Parathyroid adenoma (tissue), 2 donors: ENCODE measurements at regions not wholly inside any gene's neighbourhood (a gene's known extent, or its start where the extent isn't known, plus 50 kb on each side); places are given as distances from the start of the nearest gene placed in this dataset.
A peak's percentile ranks its signal among the peaks of the same experiment; 100 is the strongest.

ENCODE experiments used
- H2AFZ ChIP-seq: fragments of 300-600 bp; sonication (generic); one replicate; pipeline ENCODE4 v1.7.0; 2017; ENCODE audit warnings: antibody characterized with exemption, mild to moderate bottlenecking
- H3K27ac ChIP-seq: fragments of 300-600 bp; sonication (generic); one replicate; pipeline ENCODE4 v1.7.0; 2017
- H3K27me3 ChIP-seq: fragments of 300-600 bp; sonication (generic); one replicate; pipeline ENCODE4 v1.7.0; 2017; ENCODE audit warnings: low read length; ENCODE audit not compliant: control insufficient read depth, insufficient read depth
- H3K36me3 ChIP-seq: fragments of 300-600 bp; sonication (generic); one replicate; pipeline ENCODE4 v1.7.0; 2017; ENCODE audit warnings: low read length; ENCODE audit not compliant: control insufficient read depth, insufficient read depth
- H3K4me1 ChIP-seq: fragments of 300-600 bp; sonication (generic); one replicate; pipeline ENCODE4 v1.7.0; 2017; ENCODE audit warnings: control low read depth
- H3K4me2 ChIP-seq: fragments of 300-600 bp; sonication (generic); one replicate; pipeline ENCODE4 v1.7.0; 2017; ENCODE audit warnings: low read length
- H3K4me3 ChIP-seq: fragments of 300-600 bp; sonication (generic); one replicate; pipeline ENCODE4 v1.7.0; 2017; ENCODE audit warnings: low read depth, low read length
- H3K79me2 ChIP-seq: fragments of 300-600 bp; sonication (generic); one replicate; pipeline ENCODE4 v1.7.0; 2017; ENCODE audit warnings: control low read depth
- H3K9ac ChIP-seq: fragments of 300-600 bp; sonication (generic); one replicate; pipeline ENCODE4 v1.7.0; 2017; ENCODE audit warnings: mild to moderate bottlenecking
- H3K9me3 ChIP-seq: fragments of 300-600 bp; sonication (generic); one replicate; pipeline ENCODE4 v1.7.0; 2017; ENCODE audit warnings: low read length; ENCODE audit not compliant: control insufficient read depth
- TF ChIP-seq, protein P1 (sequence below): fragments of 300-600 bp; sonication (generic); IDR thresholded peaks from one replicate; pipeline ENCODE4 v1.7.0; 2017; ENCODE audit warnings: antibody characterized with exemption, mild to moderate bottlenecking
- donor health status: primary hyperparathyroidism.

DNA sequence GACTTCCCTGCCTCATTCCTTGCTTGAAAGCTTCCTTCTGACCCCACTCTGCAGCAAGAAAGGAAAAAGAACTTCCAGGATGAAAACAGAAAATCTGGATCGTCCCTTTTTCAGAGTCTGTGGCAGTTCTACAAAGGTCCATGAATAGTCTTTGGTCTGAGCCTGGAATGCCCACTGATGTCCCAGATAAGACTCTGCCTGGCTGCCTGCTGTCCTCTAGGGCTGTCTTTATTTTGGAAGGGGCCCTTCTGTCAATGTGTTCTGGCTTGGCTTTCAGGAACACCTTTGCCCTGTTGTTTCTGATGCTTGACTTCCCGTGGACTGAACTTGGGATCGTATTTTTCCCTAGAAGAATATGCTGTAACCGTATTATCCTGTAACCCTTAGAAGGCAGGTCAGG, 114.7 kb upstream of the LNX1 start:
- H3K27me3 ChIP-seq, result no peaks in the 10 kb centered on the region
- H3K9me3 ChIP-seq, result no peaks in the 10 kb centered on the region
- no peak overlapping the region for H3K4me3 ChIP-seq
- no peak overlapping the region for H2AFZ ChIP-seq
- H3K4me2 ChIP-seq, result no peak overlapping the region
- no peak overlapping the region for H3K9ac ChIP-seq
- TF ChIP-seq, protein P1, sequence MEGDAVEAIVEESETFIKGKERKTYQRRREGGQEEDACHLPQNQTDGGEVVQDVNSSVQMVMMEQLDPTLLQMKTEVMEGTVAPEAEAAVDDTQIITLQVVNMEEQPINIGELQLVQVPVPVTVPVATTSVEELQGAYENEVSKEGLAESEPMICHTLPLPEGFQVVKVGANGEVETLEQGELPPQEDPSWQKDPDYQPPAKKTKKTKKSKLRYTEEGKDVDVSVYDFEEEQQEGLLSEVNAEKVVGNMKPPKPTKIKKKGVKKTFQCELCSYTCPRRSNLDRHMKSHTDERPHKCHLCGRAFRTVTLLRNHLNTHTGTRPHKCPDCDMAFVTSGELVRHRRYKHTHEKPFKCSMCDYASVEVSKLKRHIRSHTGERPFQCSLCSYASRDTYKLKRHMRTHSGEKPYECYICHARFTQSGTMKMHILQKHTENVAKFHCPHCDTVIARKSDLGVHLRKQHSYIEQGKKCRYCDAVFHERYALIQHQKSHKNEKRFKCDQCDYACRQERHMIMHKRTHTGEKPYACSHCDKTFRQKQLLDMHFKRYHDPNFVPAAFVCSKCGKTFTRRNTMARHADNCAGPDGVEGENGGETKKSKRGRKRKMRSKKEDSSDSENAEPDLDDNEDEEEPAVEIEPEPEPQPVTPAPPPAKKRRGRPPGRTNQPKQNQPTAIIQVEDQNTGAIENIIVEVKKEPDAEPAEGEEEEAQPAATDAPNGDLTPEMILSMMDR, result no peak
- no peaks in the 10 kb centered on the region for H3K4me1 ChIP-seq
- no peak overlapping the region for H3K27ac ChIP-seq
- H3K36me3 ChIP-seq, result no peaks in the 10 kb centered on the region
- no peaks in the 10 kb centered on the region for H3K79me2 ChIP-seq

DNA sequence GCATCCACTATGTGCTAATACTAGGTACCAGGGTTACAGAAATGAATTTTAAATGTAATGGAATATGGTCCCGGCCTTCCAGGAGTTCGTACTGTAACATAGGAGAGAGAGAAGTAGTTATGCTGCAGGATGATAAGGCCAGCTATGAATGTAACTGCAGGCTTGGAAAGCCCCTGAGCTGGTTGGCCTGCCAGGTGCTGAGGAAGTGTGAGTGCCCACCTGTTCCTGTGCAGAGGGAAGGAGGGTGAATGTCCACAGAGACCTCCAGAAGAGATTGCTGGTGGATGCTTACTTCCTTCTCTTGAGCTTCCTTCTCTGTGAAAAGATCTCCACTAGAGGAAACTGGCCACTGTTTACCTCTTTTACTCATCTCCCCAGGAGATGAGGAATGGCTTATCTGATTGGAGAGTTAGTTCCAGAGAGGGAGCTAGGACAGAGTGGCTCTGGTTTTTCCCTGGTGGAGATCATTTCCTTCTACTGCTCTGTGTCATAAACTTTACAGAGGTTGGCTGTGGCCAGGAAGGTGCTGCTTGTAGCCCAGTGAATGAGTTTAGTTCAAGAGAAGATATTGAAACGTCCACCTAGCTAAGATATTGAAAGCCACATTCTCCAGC, 114.0 kb upstream of the LNX1 start:
- H3K4me1 ChIP-seq, result no peaks in the 10 kb centered on the region
- no peak overlapping the region for H2AFZ ChIP-seq

DNA sequence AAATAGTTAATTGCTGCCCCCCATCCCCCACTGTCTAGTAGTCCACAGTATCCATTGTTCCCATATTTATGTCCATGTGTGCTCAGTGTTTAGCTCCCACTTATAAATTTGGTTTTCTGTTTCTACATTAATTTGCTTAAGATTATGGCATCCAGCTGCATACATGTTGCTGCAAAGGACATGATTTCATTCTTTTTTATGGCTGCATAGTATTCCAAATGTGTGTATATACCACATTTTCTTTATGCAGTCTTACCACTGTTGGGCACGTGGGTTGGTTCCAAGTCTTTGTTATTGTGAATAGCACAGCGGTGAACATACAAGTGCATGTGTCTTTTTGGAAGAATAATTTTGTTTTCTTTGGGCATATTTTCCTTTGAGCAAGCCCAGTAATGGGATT, 113.0 kb upstream of the LNX1 start:
- no peaks in the 10 kb centered on the region for H3K9me3 ChIP-seq
- no peak overlapping the region for H3K27ac ChIP-seq
- TF ChIP-seq, protein P1, result no peak
- H3K9ac ChIP-seq, result no peak overlapping the region
- H3K4me3 ChIP-seq, result no peak overlapping the region
- no peaks in the 10 kb centered on the region for H3K27me3 ChIP-seq
- no peaks in the 10 kb centered on the region for H3K4me1 ChIP-seq
- H3K79me2 ChIP-seq, result no peaks in the 10 kb centered on the region
- no peak overlapping the region for H2AFZ ChIP-seq
- H3K36me3 ChIP-seq, result no peaks in the 10 kb centered on the region
- no peak overlapping the region for H3K4me2 ChIP-seq

More for the DNA sequence above, 114.0 kb upstream of the LNX1 start:
- Histone ChIP-seq H3K79me2 (no peaks in the 10 kb centered on the region), H3K27me3 (no peaks in the 10 kb centered on the region), H3K27ac (no peak overlapping the region), H3K9me3 (no peaks in the 10 kb centered on the region), H3K4me3 (no peak overlapping the region), H3K9ac (no peak overlapping the region), H3K36me3 (no peaks in the 10 kb centered on the region), H3K4me2 (no peak overlapping the region)
- TF ChIP-seq, protein P1, result no peak

DNA sequence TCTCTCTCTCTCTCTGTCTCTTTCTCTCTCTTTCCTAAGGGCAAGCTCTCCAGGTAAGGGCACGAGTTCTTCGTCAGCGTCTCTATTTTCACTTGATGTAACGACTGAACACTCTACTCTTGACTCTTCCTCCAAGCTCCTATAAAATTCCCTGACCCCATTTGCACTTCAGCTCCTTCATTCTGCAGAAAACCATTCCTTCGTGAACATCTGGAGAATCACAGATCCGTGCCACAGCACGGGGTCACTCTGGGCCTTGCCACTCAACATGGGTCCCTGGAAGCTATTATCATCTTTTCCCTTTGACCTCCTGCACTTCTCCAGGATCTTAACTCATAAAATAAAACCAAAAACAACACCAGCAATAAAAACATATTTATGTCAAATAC, 112.0 kb upstream of the LNX1 start:
- Histone ChIP-seq H3K4me3 (no peak overlapping the region), H3K4me1 (no peaks in the 10 kb centered on the region), H3K9me3 (no peaks in the 10 kb centered on the region), H3K79me2 (no peaks in the 10 kb centered on the region), H2AFZ (peak overlapping the region; percentile 66), H3K36me3 (no peaks in the 10 kb centered on the region), H3K9ac (no peak overlapping the region), H3K4me2 (peak overlapping the region; percentile 52), H3K27me3 (no peaks in the 10 kb centered on the region), H3K27ac (no peak overlapping the region)
- TF ChIP-seq, protein P1, result no peak
